Stimulated activated memory B cell treated with anti-CD40 and anti-IgM and Interleukin-4, amounts not matched to agents 10 μg/mL and 1 μg/mL and 100 μg/mL, for 72 hours (primary cell): ENCODE measurements at regions not wholly inside any gene's neighbourhood (a gene's known extent, or its start where the extent isn't known, plus 50 kb on each side); places are given as distances from the start of the nearest gene placed in this dataset.
A peak's percentile ranks its signal among the peaks of the same experiment; 100 is the strongest.
"Not testable (repeated sequence)": the region's sequence is repeated elsewhere in the genome, so short reads cannot be mapped to it uniquely, and the experiment has no call there.

Experiments used
- ATAC-seq: fragments of 150-1000 bp; cut with Tn5 transposase; 2 replicates; pipeline ENCODE4 v1.10.0; 2021
- H3K27ac Mint-ChIP-seq: one replicate; pipeline ENCODE4 v1.8.0; 2022; ENCODE audit warnings: mild to moderate bottlenecking, mixed read lengths
- H3K27me3 Mint-ChIP-seq: one replicate; pipeline ENCODE4 v1.8.0; 2022; ENCODE audit warnings: mixed read lengths
- H3K36me3 Mint-ChIP-seq: one replicate; pipeline ENCODE4 v1.8.0; 2022; ENCODE audit warnings: mixed read lengths
- H3K4me1 Mint-ChIP-seq: one replicate; pipeline ENCODE4 v1.8.0; 2022; ENCODE audit warnings: mixed read lengths
- H3K4me3 Mint-ChIP-seq: one replicate; pipeline ENCODE4 v1.8.0; 2022; ENCODE audit warnings: mild to moderate bottlenecking, moderate library complexity, mixed read lengths
- H3K9me3 Mint-ChIP-seq: one replicate; pipeline ENCODE4 v1.8.0; 2022; ENCODE audit warnings: mixed read lengths

DNA sequence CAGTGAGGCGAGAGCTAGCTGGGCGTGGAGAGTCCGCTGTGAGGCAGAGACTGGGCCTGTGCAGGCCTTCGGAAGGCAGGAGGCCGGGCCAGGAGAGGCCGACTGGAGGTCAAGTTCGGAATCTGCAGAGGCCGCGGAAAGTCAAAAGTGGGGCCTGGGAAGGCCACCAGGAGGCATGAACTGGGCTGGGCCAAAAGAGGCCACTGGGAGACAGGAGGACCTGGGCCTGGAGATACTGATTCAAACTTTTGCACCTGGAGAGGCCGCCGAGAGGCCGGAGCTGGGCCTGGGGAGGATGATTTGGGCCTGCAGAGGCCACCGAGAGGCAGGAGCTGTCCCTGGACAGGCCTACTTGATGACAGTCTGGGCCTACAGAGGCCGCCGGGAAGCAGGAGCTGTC is 321.8 kb downstream of the ZNF479 start:
- Mint-ChIP-seq H3K27me3 (no peaks in the 10 kb centered on the region), H3K9me3 (peaks cover 2% of the 10 kb centered on the region), H3K36me3 (no peaks in the 10 kb centered on the region), H3K4me1 (no peaks in the 10 kb centered on the region), H3K4me3 (no peak overlapping the region), H3K27ac (no peak overlapping the region)
- ATAC-seq = no peak

DNA sequence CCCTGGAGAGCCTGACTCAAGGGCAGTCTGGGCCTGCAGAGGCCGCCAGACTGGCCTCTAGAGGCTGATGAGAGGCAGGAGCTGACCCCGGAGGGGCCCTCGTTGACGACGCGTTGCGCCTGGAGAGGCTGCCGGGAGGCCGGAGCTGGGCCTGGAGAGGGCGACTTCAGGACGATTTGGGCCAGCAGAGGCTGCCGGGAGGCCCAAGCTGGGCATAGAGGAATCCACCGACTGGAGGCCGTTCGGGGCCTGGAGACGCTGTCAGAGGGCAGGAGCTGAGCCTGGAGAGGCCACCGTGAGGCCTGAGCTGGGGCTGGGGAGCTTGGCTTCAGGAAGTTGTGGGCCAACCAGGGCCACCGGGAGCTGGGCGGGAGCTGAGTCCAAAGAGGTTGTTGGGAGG is 322.5 kb downstream of the ZNF479 start:
- not testable (repeated sequence) for H3K4me1 Mint-ChIP-seq, H3K4me3 Mint-ChIP-seq, H3K27ac Mint-ChIP-seq, H3K9me3 Mint-ChIP-seq, H3K36me3 Mint-ChIP-seq, H3K27me3 Mint-ChIP-seq, ATAC-seq

DNA sequence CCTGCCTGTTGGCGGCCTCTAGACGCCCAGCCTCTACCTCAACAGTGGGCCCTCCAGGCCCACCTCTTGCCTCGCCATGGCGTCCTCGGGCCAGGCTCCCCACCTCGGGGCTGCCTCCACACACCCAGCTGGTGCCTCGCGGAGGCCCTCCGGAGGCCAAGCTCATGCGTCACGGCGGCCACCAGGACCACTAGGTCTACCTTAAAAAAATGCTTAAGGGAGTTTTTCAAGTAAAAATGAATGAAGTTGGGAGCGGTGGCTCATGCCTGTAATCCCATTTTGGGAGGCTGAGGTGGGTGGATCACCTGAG is 327.5 kb downstream of the ZNF479 start:
- H3K36me3 Mint-ChIP-seq, H3K4me1 Mint-ChIP-seq, H3K27ac Mint-ChIP-seq, H3K4me3 Mint-ChIP-seq, ATAC-seq, H3K9me3 Mint-ChIP-seq, H3K27me3 Mint-ChIP-seq: not testable (repeated sequence)

DNA sequence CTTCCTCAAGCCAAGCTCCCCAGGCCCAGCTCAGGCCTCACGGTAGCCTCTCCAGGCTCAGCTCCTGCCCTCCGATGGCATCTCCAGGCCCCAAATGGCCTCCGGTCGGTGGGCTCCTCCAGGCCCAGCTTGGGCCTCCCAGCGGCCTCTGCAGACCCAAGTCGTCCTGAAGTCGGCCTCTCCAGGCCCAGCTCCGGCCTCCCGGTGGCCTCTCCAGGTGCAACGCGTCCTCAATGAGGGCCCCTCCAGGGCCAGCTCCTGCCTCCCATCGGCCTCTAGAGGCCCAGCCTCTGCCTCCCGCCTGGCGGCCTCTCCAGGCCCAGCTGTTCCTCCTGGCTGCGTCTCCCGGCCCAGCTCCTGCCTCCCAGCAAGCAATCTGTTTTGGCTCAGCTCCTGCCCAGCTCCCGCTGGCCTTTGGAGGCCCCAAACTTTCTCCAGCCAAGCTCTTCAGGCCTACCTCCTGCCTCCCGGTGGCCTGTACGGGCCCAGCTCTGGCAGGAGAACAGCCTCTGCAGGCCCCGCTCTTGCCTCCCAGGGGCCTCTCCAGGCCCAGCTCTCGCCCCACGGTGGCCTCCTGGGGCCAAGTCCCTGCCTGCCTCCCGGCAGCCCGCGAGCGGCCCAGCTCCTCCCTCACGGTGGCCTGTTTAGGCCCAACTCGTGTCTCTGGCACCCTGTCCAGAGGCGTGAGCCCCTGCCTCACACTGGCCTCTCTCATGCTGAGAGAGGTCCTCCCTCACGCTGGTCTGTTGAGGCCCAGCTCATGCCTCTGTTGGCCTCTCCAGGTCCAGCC is 328.1 kb downstream of the ZNF479 start:
- ATAC-seq, H3K9me3 Mint-ChIP-seq, H3K27me3 Mint-ChIP-seq, H3K36me3 Mint-ChIP-seq, H3K27ac Mint-ChIP-seq, H3K4me3 Mint-ChIP-seq, H3K4me1 Mint-ChIP-seq: not testable (repeated sequence)

DNA sequence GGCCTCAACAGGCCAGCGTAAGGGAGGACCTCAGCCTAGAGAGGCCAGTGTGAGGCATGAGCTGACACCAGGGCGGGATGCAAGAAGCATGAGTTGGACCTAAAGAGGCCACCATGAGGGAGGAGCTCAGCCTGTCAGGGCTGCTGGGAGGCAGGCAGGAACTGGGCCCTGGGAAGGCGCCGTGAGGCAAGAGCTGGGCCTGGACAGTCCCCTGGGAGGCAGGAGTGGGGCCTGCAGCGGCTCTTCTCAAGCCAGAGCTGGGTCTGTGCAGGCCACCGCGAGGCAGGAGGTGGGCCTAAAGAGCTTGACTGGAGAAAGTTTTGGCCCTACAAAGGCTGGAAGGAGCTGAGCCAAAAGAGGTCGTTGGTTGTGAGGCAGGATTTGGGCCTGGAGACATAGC is 328.9 kb downstream of the ZNF479 start:
- not testable (repeated sequence) for H3K4me1 Mint-ChIP-seq, H3K27ac Mint-ChIP-seq, H3K27me3 Mint-ChIP-seq, H3K36me3 Mint-ChIP-seq, H3K9me3 Mint-ChIP-seq, ATAC-seq, H3K4me3 Mint-ChIP-seq

DNA sequence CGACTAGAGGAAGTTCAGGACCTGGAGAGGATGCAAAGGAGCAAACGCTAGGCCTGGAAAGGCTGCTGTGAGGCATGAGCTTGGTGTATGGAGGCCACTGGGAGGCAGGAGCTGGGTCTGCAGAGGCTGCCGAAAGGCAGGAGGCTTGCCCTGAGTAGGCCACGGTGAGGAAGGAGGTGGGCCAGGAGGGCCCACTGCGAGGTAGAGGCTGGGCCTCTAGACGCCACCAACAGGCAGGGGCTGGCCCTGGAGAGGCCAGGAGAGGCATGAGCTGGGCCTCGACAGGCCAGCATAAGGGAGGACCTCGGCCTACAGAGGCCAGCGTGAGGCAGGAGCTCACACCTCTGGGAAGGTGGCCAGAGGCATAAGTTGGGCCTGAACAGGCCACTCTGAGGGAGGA is 330.0 kb downstream of the ZNF479 start:
- ATAC-seq = peak; percentile 35
- not testable (repeated sequence) for H3K4me1 Mint-ChIP-seq

DNA sequence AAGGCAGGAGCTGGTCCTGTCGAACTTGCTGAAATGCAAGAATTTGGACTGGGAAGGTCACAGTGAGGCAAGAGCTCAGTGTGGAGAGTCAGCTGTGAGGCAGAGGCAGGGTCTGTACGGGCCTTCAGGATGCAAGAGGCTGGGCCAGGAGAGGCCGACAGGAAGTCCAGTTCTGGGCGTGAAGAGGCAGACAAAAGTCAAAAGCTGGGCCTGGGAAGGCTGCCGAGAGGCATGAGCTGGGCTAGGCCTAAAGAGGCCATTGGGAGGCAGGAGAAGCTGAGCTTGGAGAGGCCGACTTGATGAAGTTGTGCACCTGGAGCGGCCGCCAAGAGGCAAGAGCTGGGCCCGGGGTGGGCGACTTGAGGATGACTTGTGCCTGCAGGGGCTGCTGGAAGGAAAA is 330.5 kb downstream of the ZNF479 start:
- ATAC-seq = peak; percentile 39
- H3K27ac Mint-ChIP-seq, H3K4me1 Mint-ChIP-seq, H3K9me3 Mint-ChIP-seq, H3K27me3 Mint-ChIP-seq, H3K36me3 Mint-ChIP-seq, H3K4me3 Mint-ChIP-seq: not testable (repeated sequence)

More for the DNA sequence above, 330.0 kb downstream of the ZNF479 start:
- H3K4me3 Mint-ChIP-seq, H3K36me3 Mint-ChIP-seq, H3K9me3 Mint-ChIP-seq, H3K27me3 Mint-ChIP-seq, H3K27ac Mint-ChIP-seq: not testable (repeated sequence)

DNA sequence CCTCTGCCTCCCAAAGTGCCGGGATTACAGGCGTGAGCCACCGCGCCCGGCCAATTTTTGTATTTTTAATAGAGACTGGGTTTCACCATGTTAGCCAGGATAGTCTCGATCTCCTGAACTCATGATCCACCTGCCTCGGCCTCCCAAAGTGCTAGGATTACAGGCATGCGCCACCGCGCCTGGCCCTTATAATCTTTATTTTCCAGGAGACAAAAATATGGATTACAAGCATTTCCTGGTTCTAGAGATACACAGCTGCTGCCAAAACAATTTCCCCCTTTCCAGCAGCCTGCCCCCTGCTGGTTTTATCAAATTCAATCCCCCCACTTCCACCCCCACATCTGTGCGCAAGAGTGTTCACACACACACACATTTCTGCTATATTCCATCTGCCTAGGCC is 333.4 kb downstream of the ZNF479 start:
- not testable (repeated sequence) for ATAC-seq, H3K4me3 Mint-ChIP-seq, H3K27ac Mint-ChIP-seq

DNA sequence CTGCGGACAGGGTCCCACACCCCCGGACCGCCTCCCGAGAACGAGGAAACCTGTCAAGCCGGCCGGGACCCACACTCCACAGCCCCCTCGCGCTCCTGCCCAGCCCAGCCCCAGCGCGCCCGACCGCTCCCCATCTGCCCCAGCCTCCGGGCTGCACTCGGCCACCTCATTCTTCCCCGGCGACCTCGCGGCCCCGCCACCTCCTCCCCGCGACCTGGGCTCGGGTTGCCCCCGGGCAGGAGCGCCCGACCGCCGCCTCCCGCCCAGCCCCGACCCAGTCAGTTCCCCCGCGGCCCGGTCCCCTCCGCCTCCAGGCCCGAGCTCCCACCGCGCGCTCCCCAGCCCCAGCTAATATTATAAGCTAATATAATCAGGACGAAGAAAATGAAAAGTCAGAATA is 344.8 kb downstream of the ZNF479 start:
- not testable (repeated sequence) for H3K4me3 Mint-ChIP-seq, H3K9me3 Mint-ChIP-seq, H3K4me1 Mint-ChIP-seq, H3K27ac Mint-ChIP-seq, H3K36me3 Mint-ChIP-seq, H3K27me3 Mint-ChIP-seq
- ATAC-seq = peak; percentile 63

More for the DNA sequence above, 333.4 kb downstream of the ZNF479 start:
- H3K4me1 Mint-ChIP-seq, H3K27me3 Mint-ChIP-seq, H3K36me3 Mint-ChIP-seq, H3K9me3 Mint-ChIP-seq: not testable (repeated sequence)
